Lower leg skin (tissue), 3 donors: ENCODE measurements at regions not wholly inside any gene's neighbourhood (a gene's known extent, or its start where the extent isn't known, plus 50 kb on each side); places are given as distances from the start of the nearest gene placed in this dataset.
"Not testable (repeated sequence)": the region's sequence is repeated elsewhere in the genome, so short reads cannot be mapped to it uniquely, and the experiment has no call there.

Source experiments
- POLR2A ChIP-seq, 2 donors: fragments of 450-650 bp; IDR thresholded peaks; one replicate each; pipeline ENCODE4 v1.6.1; 2016 to 2017; ENCODE audit warnings: antibody characterized with exemption in 2 of 2, mild to moderate bottlenecking in 1 of 2, moderate library complexity in 1 of 2
- TF ChIP-seq, protein P1 (sequence below), 3 donors: fragments of 450-650 bp; IDR thresholded peaks; one replicate each; pipeline ENCODE4 v1.5.1; 2016; ENCODE audit warnings: antibody characterized with exemption in 3 of 3, mild to moderate bottlenecking in 3 of 3, moderate library complexity in 2 of 3

DNA sequence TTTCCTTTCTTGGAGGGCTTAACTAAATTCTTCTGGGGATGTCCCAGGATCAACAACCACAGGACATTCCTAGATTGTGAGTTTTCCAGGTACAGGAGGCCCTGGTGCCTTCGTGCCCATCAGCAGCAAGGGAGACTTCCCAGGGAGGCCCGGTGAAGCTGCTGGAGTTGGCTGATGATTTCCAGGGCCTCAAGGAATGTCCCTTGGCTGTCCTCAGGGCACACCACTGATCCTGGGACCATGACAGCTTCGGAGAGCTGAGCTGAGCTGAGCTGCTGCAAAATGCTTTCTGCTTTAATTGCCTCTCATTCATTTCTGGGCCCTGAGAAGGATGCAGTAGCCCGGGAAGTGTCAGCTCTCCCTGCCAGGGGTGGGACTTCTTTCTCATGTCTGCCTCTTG lies 79.4 kb upstream of the ALDH3B2 start:
- TF ChIP-seq, protein P1, sequence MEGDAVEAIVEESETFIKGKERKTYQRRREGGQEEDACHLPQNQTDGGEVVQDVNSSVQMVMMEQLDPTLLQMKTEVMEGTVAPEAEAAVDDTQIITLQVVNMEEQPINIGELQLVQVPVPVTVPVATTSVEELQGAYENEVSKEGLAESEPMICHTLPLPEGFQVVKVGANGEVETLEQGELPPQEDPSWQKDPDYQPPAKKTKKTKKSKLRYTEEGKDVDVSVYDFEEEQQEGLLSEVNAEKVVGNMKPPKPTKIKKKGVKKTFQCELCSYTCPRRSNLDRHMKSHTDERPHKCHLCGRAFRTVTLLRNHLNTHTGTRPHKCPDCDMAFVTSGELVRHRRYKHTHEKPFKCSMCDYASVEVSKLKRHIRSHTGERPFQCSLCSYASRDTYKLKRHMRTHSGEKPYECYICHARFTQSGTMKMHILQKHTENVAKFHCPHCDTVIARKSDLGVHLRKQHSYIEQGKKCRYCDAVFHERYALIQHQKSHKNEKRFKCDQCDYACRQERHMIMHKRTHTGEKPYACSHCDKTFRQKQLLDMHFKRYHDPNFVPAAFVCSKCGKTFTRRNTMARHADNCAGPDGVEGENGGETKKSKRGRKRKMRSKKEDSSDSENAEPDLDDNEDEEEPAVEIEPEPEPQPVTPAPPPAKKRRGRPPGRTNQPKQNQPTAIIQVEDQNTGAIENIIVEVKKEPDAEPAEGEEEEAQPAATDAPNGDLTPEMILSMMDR (IDR thresholded peaks at IDR 0.05): not testable (repeated sequence)
- not testable (repeated sequence) for TF ChIP-seq POLR2A (IDR thresholded peaks at IDR 0.05)
